Erythroblast (primary cell): ENCODE measurements at regions not wholly inside any gene's neighbourhood (a gene's known extent, or its start where the extent isn't known, plus 50 kb on each side); places are given as distances from the start of the nearest gene placed in this dataset.

Experiments
- DNase-seq, 2 experiments: peaks; one replicate each; lab custom pipeline; 2025; lab: John Stamatoyannopoulos, UW
- GATA1 ChIP-seq: IDR thresholded peaks from 2 replicates; pipeline ENCODE4 v1.6.1; 2011; ENCODE audit warnings: low read depth, mild to moderate bottlenecking, control low read depth, low read length, moderate library complexity
- POLR2A ChIP-seq: IDR thresholded peaks from 2 replicates; pipeline ENCODE4 v1.6.1; 2011; ENCODE audit warnings: mild to moderate bottlenecking, low read length

- TF ChIP-seq POLR2A (no peak), GATA1 (no peak)
- DNase-seq = no peak
These were observed 397.6 kb upstream of the LRATD1 start for GRCh38 chr2:14234911-14235310.

- DNase-seq = no peak
- TF ChIP-seq POLR2A (no peak), GATA1 (no peak)
These were observed 396.9 kb upstream of the LRATD1 start for GRCh38 chr2:14235667-14236066.

- TF ChIP-seq GATA1 (no peak), POLR2A (no peak)
- no peak for DNase-seq
These were observed 394.6 kb upstream of the LRATD1 start for GRCh38 chr2:14237902-14238301.

- DNase-seq = no peak
- no peak for TF ChIP-seq GATA1
- no peak for TF ChIP-seq POLR2A
These were observed 392.9 kb upstream of the LRATD1 start for GRCh38 chr2:14239605-14240004.

GRCh38 chr2:14240868-14241267 lies 391.6 kb upstream of the LRATD1 start:
- DNase-seq = no peak
- no peak for TF ChIP-seq POLR2A
- TF ChIP-seq GATA1 = no peak

- DNase-seq = no peak
- no peak for TF ChIP-seq POLR2A
- TF ChIP-seq GATA1 = no peak
These were observed 386.6 kb upstream of the LRATD1 start for GRCh38 chr2:14245901-14246300.

- no peak for TF ChIP-seq POLR2A
- DNase-seq = no peak
These were observed 377.2 kb upstream of the LRATD1 start for GRCh38 chr2:14255135-14255820.

- no peak for DNase-seq
- TF ChIP-seq POLR2A = no peak
- no peak for TF ChIP-seq GATA1
These were observed 375.6 kb upstream of the LRATD1 start for GRCh38 chr2:14256890-14257289.

GRCh38 chr2:14257801-14258507 lies 374.6 kb upstream of the LRATD1 start:
- no peak for DNase-seq
- TF ChIP-seq GATA1 = no peak
- TF ChIP-seq POLR2A = no peak

- no peak for TF ChIP-seq GATA1
- TF ChIP-seq POLR2A = no peak
- no peak for DNase-seq
These were observed 370.7 kb upstream of the LRATD1 start for GRCh38 chr2:14261771-14262170.

GRCh38 chr2:14263053-14263452 lies 369.5 kb upstream of the LRATD1 start:
- no peak for TF ChIP-seq GATA1
- no peak for TF ChIP-seq POLR2A
- no peak for DNase-seq

GRCh38 chr2:14270036-14270582 lies 362.4 kb upstream of the LRATD1 start:
- DNase-seq = no peak
- TF ChIP-seq POLR2A (no peak), GATA1 (no peak)

- TF ChIP-seq POLR2A (no peak), GATA1 (no peak)
- DNase-seq = no peak
These were observed 360.0 kb upstream of the LRATD1 start for GRCh38 chr2:14272396-14273075.

GRCh38 chr2:14273650-14274049 lies 358.9 kb upstream of the LRATD1 start:
- TF ChIP-seq POLR2A = no peak
- no peak for TF ChIP-seq GATA1
- no peak for DNase-seq
